Spleen (tissue), 11 donors: ENCODE measurements at regions not wholly inside any gene's neighbourhood (a gene's known extent, or its start where the extent isn't known, plus 50 kb on each side); places are given as distances from the start of the nearest gene placed in this dataset.

ENCODE experiments used
- DNase-seq: peaks from one replicate; pipeline ENCODE4 v3.0.0-alpha.2; 2020
- H3K27ac ChIP-seq, 8 donors: fragments of 200-600 bp; sonication (generic) in 7 of 8; 1 replicate in 4 of 8; 2 replicates in 4 of 8; pipeline versions ENCODE4 v1.5.0 to v1.8.0; 2016 to 2021; ENCODE audit warnings: inconsistent platforms in 4 of 8, mild to moderate bottlenecking in 4 of 8, moderate library complexity in 1 of 8
- H3K27me3 ChIP-seq, 7 donors: fragments of 200-600 bp; sonication (generic) in 6 of 7; replicated peaks in 1 of 7; 1 replicate in 4 of 7; 2 replicates in 3 of 7; pipeline versions ENCODE4 v1.5.0 to v1.8.0; 2016 to 2021; ENCODE audit warnings: inconsistent platforms in 3 of 7, mild to moderate bottlenecking in 1 of 7
- H3K36me3 ChIP-seq, 6 donors: fragments of 200-600 bp; sonication (generic) in 5 of 6; 1 replicate in 4 of 6; 2 replicates in 2 of 6; pipeline versions ENCODE4 v1.5.0 to v1.8.0; 2016 to 2021; ENCODE audit warnings: inconsistent platforms in 2 of 6
- H3K4me1 ChIP-seq, 6 donors: fragments of 200-600 bp; sonication (generic) in 5 of 6; 1 replicate in 3 of 6; 2 replicates in 3 of 6; pipeline versions ENCODE4 v1.5.0 to v1.8.0; 2016 to 2021; ENCODE audit warnings: inconsistent platforms in 3 of 6
- H3K4me3 ChIP-seq, 8 donors: fragments of 200-600 bp; sonication (generic) in 7 of 8; 1 replicate in 4 of 8; 2 replicates in 4 of 8; pipeline versions ENCODE4 v1.5.0 to v1.8.0; 2016 to 2021; ENCODE audit warnings: inconsistent platforms in 4 of 8, mild to moderate bottlenecking in 4 of 8, moderate library complexity in 2 of 8
- H3K9me3 ChIP-seq, 8 donors: fragments of 200-600 bp; sonication (generic) in 7 of 8; 1 replicate in 4 of 8; 2 replicates in 4 of 8; pipeline versions ENCODE4 v1.5.0 to v1.8.0; 2016 to 2021; ENCODE audit warnings: inconsistent platforms in 4 of 8
- POLR2A ChIP-seq, 3 donors: fragments of 450-650 bp; IDR thresholded peaks; one replicate each; pipeline ENCODE4 v1.5.1; 2017; ENCODE audit warnings: antibody characterized with exemption in 3 of 3, mild to moderate bottlenecking in 1 of 3
- POLR2AphosphoS5 ChIP-seq, 3 donors: sonication (generic); formaldehyde crosslinking; IDR thresholded peaks; one replicate each; pipeline ENCODE4 v1.5.1; 2017; ENCODE audit warnings: antibody characterized with exemption in 3 of 3
- WGBS, 5 donors: extraction: QIAGEN DNeasy Blood & Tissue Kit in 3 of 5; methylation state at CpG; one replicate each; pipeline versions ENCODE4 v1.1.5 to v1.1.7; 2013 to 2018; 5-methylcytosine and 5-hydroxymethylcytosine counted together
- intact Hi-C: fragments of 100-400 bp; cut with DNase I; formaldehyde crosslinking; loops from one replicate; pipeline ENCODE4 v1.15.0; 2023; ENCODE audit warnings: low total_unique reads
- TF ChIP-seq, protein P1 (sequence below), 11 experiments: fragments of 200-600 bp in 7 of 11; fragments of 450-650 bp in 4 of 11; sonication (generic) in 4 of 11; IDR thresholded peaks in 8 of 11; conservative IDR thresholded peaks in 3 of 11; 1 replicate in 7 of 11; 2 replicates in 4 of 11; pipeline versions ENCODE4 v1.4.0 to v1.8.0; 2016 to 2021; ENCODE audit warnings: antibody characterized with exemption in 11 of 11, inconsistent platforms in 4 of 11, mild to moderate bottlenecking in 1 of 11
- donor health status: healthy with polysubstance abuse.
- donor health status: DM: no; HTN: no; CAD: no; lungs with moderate emphysema.
- donor health status: DM: no; HTN: no; CAD: no.
- donor health status: Bipolar disorder and iron deficiency.
- donor health status: healthy.
- donor health status: DM: no; HTN: no; CAD: no.
- donor health status: DM: yes; HTN: yes; CAD: no.

DNA sequence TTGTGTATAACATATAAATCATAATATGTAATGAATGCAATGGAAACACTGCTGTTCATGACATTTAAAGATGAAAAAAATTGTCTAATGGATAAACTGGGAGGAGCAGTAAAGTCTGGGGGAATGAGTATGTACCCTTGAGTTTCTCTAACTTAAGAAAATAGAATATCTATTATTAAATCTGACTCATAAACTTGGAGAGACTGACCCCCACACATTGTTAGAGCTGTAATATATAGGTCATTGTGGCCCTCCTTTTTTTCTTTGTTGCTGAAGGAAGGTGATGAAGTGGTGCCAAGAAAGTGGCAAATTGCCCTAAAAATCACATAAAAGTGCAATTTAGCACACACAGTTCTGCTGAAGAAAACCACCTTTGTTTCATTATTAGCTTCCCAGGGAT, 389.8 kb upstream of the RARB start:
- Histone ChIP-seq H3K36me3 (no peaks in the 10 kb centered on the region), H3K4me3 (no peak overlapping the region), H3K9me3 (no peaks in the 10 kb centered on the region), H3K4me1 (peaks cover 0 to under 1% (median 0%) of the 10 kb centered on the region in 6 donors), H3K27me3 (no peaks in the 10 kb centered on the region), H3K27ac (no peak overlapping the region)
- TF ChIP-seq, protein P1, sequence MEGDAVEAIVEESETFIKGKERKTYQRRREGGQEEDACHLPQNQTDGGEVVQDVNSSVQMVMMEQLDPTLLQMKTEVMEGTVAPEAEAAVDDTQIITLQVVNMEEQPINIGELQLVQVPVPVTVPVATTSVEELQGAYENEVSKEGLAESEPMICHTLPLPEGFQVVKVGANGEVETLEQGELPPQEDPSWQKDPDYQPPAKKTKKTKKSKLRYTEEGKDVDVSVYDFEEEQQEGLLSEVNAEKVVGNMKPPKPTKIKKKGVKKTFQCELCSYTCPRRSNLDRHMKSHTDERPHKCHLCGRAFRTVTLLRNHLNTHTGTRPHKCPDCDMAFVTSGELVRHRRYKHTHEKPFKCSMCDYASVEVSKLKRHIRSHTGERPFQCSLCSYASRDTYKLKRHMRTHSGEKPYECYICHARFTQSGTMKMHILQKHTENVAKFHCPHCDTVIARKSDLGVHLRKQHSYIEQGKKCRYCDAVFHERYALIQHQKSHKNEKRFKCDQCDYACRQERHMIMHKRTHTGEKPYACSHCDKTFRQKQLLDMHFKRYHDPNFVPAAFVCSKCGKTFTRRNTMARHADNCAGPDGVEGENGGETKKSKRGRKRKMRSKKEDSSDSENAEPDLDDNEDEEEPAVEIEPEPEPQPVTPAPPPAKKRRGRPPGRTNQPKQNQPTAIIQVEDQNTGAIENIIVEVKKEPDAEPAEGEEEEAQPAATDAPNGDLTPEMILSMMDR (IDR thresholded peaks at IDR 0.05 in 8 of 11, conservative IDR thresholded peaks at IDR 0.05 in 3 of 11), result no peak
- TF ChIP-seq POLR2AphosphoS5 (IDR thresholded peaks at IDR 0.05), result no peak
- TF ChIP-seq POLR2A (IDR thresholded peaks at IDR 0.05), result no peak
- DNase-seq, result no peak
- intact Hi-C loops, result no loop called here

DNA sequence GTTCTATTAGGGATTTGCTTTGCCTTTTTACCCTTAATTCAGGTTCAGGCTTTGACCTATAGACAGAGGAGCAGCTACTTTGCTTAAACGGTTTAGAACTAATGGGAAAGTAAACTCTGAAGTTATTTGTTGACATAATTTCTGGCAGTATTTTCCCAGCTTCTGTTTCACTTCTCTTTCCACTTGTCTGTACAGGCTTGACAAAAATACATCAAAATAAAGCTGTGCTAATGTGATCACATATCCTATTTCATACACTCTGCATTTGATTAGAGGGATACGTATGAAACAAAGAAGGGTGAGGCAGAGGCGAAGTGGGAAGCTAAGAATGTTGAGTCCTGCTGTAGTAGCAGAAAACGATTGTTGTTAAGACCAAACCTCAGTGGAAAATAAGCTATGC, 389.1 kb upstream of the RARB start:
- Histone ChIP-seq H3K9me3 (no peaks in the 10 kb centered on the region), H3K36me3 (no peaks in the 10 kb centered on the region), H3K27me3 (no peaks in the 10 kb centered on the region), H3K4me3 (no peak overlapping the region), H3K4me1 (no peaks in the 10 kb centered on the region), H3K27ac (no peak overlapping the region)
- DNase-seq, result no peak
- intact Hi-C loops, result no loop called here
- no peak for TF ChIP-seq POLR2AphosphoS5 (IDR thresholded peaks at IDR 0.05)
- TF ChIP-seq, protein P1 (IDR thresholded peaks at IDR 0.05 in 8 of 11, conservative IDR thresholded peaks at IDR 0.05 in 3 of 11), result no peak
- TF ChIP-seq POLR2A (IDR thresholded peaks at IDR 0.05), result no peak
- WGBS, 5 donors, result 53 to 68% (median 62%) methylated on average over 4 of the region's 4 CpGs

DNA sequence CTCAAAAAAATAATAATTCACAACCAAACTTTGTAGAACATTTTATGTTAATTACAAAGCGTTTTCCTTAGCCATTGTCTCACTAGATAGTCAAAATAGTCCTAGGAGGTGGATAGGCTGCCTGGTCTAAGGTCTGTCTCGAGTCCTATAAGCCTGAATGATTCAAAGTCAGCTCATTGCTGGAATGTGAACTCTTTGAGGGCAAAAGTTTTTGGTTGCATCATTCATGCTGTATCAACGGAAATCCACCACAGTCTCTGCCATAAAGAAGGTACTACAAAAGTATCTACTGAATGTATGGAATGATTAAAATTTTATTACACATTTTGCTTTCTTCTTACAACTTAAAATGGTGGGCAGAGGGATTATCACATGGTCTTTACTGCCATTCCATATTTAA, 387.3 kb upstream of the RARB start:
- H3K27ac ChIP-seq, result no peak overlapping the region
- TF ChIP-seq, protein P1 (IDR thresholded peaks at IDR 0.05 in 8 of 11, conservative IDR thresholded peaks at IDR 0.05 in 3 of 11), result no peak
- TF ChIP-seq POLR2A (IDR thresholded peaks at IDR 0.05), result no peak
- no peak for TF ChIP-seq POLR2AphosphoS5 (IDR thresholded peaks at IDR 0.05)
- no peaks in the 10 kb centered on the region for H3K27me3 ChIP-seq
- no peaks in the 10 kb centered on the region for H3K36me3 ChIP-seq
- WGBS, 5 donors, result 71 to 75% (median 73%) methylated on average over 3 of the region's 3 CpGs
- no peaks in the 10 kb centered on the region for H3K4me1 ChIP-seq
- DNase-seq, result no peak
- no peaks in the 10 kb centered on the region for H3K9me3 ChIP-seq
- H3K4me3 ChIP-seq, result no peak overlapping the region
- intact Hi-C loops, result no loop called here

DNA sequence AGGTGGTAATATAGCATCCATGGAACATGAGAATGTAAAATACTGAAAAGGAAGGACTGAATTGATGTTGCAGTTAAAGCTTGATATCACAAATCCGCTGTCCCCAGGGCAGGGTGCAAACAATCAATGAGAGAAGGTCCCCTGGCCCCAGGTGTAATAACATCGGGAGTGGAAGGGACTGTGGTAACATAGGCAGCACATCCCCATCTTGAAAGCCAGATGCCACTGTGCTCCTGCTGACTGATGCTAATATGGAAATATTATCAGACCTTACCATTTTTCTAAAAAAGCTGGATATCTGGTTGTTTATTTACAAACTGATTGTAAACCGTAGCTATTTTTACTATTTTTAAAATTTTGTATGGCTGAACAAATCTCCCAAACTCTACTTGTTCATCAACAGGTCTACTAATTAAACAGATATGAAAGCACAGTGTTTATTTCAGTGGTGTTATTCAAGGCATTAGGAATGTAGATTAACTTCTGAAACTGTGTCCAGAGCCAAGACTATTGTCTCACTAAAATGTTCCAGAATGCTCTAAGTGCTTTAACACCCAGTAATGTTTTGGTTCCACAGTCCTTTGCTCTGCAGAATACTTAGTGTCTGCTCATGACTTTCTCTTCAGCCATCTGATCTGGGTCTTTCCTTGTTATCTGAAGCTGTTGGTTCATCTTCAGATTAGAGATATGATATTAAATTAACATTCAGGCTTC, 386.0 kb upstream of the RARB start:
- no peak for DNase-seq
- 83 to 91% (median 85%) methylated on average over 3 of the region's 3 CpGs for WGBS, 5 donors
- Histone ChIP-seq H3K36me3 (no peaks in the 10 kb centered on the region), H3K4me1 (no peaks in the 10 kb centered on the region), H3K9me3 (no peaks in the 10 kb centered on the region), H3K4me3 (no peak overlapping the region), H3K27ac (no peak overlapping the region), H3K27me3 (no peaks in the 10 kb centered on the region)
- intact Hi-C loops, result no loop called here
- TF ChIP-seq POLR2A (IDR thresholded peaks at IDR 0.05) (no peak), POLR2AphosphoS5 (IDR thresholded peaks at IDR 0.05) (no peak)
- TF ChIP-seq, protein P1 (IDR thresholded peaks at IDR 0.05 in 8 of 11, conservative IDR thresholded peaks at IDR 0.05 in 3 of 11), result no peak
